H1 (cell line): ENCODE measurements at regions not wholly inside any gene's neighbourhood (a gene's known extent, or its start where the extent isn't known, plus 50 kb on each side); places are given as distances from the start of the nearest gene placed in this dataset.

Experiments
- CHD7 ChIP-seq: fragments of 300-600 bp; sonication (generic); IDR thresholded peaks from 2 replicates; pipeline ENCODE4 v1.7.1; 2012; ENCODE audit warnings: low read length, moderate library complexity, mild to moderate bottlenecking, inconsistent platforms; ENCODE audit not compliant: insufficient replicate concordance
- CREB1 ChIP-seq: IDR thresholded peaks from 2 replicates; pipeline ENCODE4 v1.6.1; 2012; ENCODE audit warnings: inconsistent platforms

- TF ChIP-seq CHD7: no peak
- no peak for TF ChIP-seq CREB1
- TF ChIP-seq, all 59 proteins: peak for 0
These were observed 133.3 kb upstream of the CHL1 start (continued) for GRCh38 chr3:63095-63765.
